Caki2 (cell line): ENCODE measurements at regions not wholly inside any gene's neighbourhood (a gene's known extent, or its start where the extent isn't known, plus 50 kb on each side); places are given as distances from the start of the nearest gene placed in this dataset.

Experiments
- DNase-seq: peaks from one replicate; pipeline ENCODE4 v3.0.0-alpha.2; 2015; ENCODE audit warnings: low read depth
- in situ Hi-C: cut with HindIII; loops from 2 replicates; pipeline ENCODE4 v1.10.0; 2016; ENCODE audit warnings: low sequenced_read_pairs, low pct_unique_long_range_greater_than_20kb, mixed read lengths

DNA sequence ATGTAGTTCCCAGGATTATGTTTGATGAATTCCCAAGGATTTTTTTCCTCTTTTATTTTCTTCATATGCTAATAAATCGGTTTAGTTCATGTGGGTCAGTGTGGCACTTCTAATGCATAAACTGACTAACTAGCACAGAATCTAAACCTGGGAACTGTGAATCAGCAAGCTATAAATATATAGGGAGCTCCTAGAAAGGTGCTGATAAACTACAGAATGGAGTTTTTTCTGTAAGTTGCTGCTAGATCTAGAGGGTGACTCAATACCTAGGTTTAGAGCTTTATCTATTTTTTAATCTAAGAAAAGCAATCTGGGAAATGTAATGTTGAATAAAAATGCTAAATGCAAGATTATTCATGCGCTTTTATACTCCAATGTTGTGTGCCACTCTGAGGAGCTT is 118.8 kb upstream of the PTCHD4 start:
- no peak for DNase-seq
- in situ Hi-C loops: no loop called here

- in situ Hi-C loops: no loop called here
- DNase-seq: no peak
Observed at GRCh38 chr6:48222241-48222640, 111.2 kb upstream of the PTCHD4 start.

DNA sequence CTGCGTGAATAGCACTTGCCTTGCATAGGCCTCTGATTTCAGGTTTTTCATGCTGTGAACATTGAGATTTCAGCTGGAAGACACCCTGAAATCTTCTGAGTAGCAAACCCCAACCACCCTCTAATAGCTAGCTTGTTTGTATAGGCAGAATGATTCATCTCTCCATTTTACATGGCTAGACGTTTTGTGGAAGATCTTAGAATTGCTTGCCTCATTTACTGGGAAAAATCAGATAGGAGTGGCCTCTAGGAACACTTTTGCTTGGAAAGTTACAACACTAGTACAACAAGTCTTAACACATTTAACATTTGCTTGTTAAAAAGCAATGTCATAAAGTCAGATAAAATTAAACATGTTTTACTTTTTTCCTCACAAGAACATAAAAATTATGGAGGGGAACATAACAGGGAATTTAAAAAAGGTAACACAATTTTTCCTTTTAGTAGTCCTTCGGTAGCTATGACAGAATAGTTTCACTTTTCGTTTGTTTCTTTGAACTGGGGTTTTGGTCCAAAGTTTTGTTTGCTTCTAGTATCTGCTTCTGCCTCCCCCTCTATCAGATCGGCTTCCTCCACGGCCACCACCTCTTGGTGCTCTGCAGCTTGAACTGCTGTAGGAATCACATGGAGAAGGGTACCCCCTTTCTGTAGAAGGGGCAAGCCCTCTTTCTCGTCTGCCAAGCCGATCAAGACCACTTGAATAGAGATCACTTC is 102.2 kb upstream of the PTCHD4 start:
- no peak for DNase-seq
- in situ Hi-C loops: no loop called here

DNA sequence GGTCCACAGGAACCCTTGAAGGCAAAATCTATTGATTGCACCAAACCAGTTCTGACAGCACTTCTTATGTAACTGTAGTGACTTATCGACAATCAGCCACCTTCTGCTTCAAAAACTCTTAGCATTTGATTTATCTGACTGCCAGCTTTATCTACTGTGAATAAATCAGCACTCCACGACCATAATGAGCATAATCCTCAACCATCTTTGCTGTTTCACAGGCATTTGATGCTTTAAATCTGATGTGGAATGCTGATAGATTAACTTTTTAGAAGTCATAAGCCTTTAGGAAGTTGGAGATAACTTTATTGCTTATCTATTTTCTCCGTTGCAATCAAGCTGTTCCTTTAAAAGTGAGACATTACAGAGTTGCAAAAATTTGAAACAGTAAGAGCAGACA is 101.5 kb upstream of the PTCHD4 start:
- in situ Hi-C loops: no loop called here
- DNase-seq: no peak

- in situ Hi-C loops: no loop called here
Observed at GRCh38 chr6:48206091-48206490, 95.1 kb upstream of the PTCHD4 start.

GRCh38 chr6:48200869-48201390 is 89.9 kb upstream of the PTCHD4 start:
- DNase-seq: no peak
- in situ Hi-C loops: no loop called here

More at GRCh38 chr6:48206091-48206490, 95.1 kb upstream of the PTCHD4 start:
- no peak for DNase-seq

DNA sequence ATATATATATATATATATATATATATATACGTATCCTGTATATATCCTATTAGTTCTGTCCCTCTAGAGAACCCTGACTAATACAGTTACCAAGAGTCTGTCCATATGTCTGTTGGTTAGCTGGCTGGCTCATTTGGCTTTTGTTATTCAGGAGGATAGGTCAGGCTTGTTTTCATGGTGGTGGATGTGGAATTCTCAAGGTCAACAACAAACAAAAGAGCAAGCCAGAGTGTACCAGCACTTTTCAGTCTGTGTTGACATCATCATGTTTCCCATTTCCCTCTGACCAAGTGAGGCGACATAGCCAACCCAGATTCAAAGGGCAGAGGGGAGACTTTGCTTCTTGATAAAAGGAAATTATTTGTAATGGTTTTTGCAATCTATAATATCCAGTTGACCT is 88.5 kb upstream of the PTCHD4 start:
- in situ Hi-C loops: no loop called here
- no peak for DNase-seq

- in situ Hi-C loops: no loop called here
- no peak for DNase-seq
Observed at GRCh38 chr6:48197941-48198340, 86.9 kb upstream of the PTCHD4 start.

DNA sequence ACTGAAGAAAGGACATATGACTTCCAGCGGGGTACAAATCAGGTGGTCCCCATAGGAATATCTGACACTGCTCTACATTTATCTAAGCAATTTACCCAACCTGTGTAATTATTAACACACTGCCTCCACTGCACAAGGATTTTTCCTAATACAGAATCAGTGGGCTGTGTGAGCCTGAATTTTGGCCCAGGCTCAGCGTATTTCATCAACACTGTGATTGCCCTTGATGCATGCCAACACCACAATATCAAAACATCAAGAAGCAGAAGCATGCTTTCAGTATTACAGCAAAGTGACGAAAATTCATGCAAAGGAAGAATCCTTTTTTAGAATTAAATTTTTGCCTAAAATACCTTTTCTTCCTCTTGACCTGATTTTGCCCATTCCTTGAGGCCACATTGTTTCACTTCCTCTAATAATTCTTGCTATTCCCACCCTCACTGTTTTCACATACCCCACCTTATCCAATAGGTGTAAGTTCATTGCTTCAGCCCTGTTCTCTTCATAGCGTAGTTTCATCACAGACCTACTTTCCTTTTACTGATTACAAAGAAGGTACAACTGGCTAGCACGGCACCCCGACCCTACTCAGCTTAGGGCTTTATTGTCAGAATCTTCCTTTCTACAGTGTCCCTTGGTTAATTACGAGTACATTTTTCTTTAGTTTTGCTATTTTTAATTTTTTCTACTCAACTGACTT is 83.7 kb upstream of the PTCHD4 start:
- no peak for DNase-seq
- in situ Hi-C loops: no loop called here

DNA sequence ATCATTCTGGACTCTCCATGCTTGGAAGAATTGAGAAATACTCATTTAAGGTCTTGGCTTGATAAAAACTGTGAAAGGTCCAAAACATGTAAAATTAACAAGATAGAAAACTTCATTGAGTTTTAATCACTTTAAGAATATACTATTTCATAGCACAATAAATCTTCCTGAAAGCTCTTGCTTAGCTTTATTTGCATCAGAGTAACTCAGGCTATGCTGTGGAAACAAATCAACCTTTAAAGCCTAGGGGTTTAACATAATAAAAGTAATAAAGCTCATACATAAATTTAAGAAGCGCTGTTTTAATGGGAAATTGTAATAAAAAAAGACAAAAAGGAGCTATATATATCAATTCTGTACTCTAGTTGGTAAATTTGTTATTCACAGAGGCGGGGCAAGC is 77.2 kb upstream of the PTCHD4 start:
- in situ Hi-C loops: no loop called here
- DNase-seq: no peak

DNA sequence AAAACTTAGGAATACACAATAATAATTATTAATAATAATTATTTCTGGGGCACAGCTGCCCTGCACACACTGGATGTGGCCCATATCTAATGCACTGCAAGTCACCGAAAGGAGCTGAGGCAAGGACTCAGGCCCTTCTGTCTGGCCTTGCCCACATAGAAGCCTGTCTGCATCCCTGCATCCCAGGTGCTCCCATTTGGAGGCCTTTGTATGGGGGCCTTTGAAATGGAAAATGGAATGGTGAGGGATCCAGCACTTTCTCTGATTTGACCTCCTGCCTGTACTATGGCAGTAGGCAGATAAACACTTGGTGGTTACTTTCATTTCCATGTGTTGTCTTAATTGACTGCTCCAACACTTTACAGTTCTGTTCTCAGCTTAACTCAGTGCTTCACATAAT is 75.7 kb upstream of the PTCHD4 start:
- in situ Hi-C loops: no loop called here
- DNase-seq: no peak

DNA sequence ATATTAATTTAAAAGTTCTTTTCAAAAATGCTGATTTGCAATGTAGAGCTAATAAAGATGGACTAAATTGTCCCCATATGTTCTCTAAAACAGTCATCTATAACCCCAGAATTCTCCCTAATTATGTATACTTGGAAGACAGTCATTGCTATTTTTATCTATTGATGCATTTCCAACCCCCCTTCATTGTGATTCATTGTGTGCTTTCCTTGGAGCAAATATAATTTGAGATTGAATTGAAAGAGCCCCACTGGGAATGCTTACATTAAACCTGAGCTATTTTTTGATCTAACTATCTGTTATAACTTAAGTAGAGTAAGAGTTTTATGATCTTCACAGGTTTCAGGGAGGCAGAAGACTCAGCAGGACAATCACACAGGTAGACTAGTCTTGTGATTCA is 73.7 kb upstream of the PTCHD4 start:
- in situ Hi-C loops: no loop called here

GRCh38 chr6:48183811-48184605 is 73.0 kb upstream of the PTCHD4 start:
- no peak for DNase-seq
- in situ Hi-C loops: no loop called here

More for the DNA sequence above, 73.7 kb upstream of the PTCHD4 start:
- no peak for DNase-seq

- in situ Hi-C loops: no loop called here
- DNase-seq: no peak
Observed at GRCh38 chr6:48183178-48183577, 72.2 kb upstream of the PTCHD4 start.

GRCh38 chr6:48178700-48179099 is 67.7 kb upstream of the PTCHD4 start:
- in situ Hi-C loops: no loop called here
- no peak for DNase-seq

- in situ Hi-C loops: no loop called here
- DNase-seq: no peak
Observed at GRCh38 chr6:48177786-48178185, 66.8 kb upstream of the PTCHD4 start.

- DNase-seq: no peak
- in situ Hi-C loops: no loop called here
Observed at GRCh38 chr6:48176645-48177308, 65.8 kb upstream of the PTCHD4 start.

DNA sequence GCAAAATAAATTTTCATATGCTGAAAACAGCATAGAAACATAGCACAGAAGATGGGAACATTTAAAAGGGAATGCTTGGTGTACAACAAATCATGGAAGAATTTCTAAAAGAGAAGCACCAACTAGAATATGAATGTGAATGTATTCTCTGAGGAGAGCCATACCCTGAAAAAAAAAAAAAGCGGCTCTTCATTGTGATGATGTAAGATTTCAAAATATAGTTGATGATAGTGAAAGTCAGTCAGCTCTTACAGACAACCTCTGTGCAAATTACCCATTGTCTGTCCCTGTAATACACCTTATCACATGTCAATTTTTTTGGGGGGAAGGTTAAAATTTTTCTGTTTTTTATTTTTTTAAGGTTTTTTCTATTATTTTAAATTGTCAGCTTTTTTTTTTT is 58.6 kb upstream of the PTCHD4 start:
- no peak for DNase-seq
- in situ Hi-C loops: no loop called here
